Adrenal gland (tissue), 9 donors: ENCODE measurements at regions not wholly inside any gene's neighbourhood (a gene's known extent, or its start where the extent isn't known, plus 50 kb on each side); places are given as distances from the start of the nearest gene placed in this dataset.

Source experiments
- DNase-seq, 7 donors: peaks; one replicate each; pipeline ENCODE4 v3.0.0-alpha.2; 2019 to 2020
- H3K27ac ChIP-seq, 5 donors: fragments of 200-600 bp; sonication (generic) in 4 of 5; 1 replicate in 3 of 5; 2 replicates in 2 of 5; pipeline versions ENCODE4 v1.5.1 to v1.8.0; 2016 to 2020; ENCODE audit warnings: mild to moderate bottlenecking in 1 of 5
- H3K27me3 ChIP-seq: fragments of 200-600 bp; 2 replicates; pipeline ENCODE4 v1.8.0; 2021
- H3K36me3 ChIP-seq, 2 donors: fragments of 200-600 bp; replicated peaks in 1 of 2; 1 replicate in 1 of 2; 2 replicates in 1 of 2; pipeline versions ENCODE4 v1.5.1 to v1.8.0; 2018 to 2022
- H3K4me1 ChIP-seq, 2 donors: fragments of 200-600 bp; replicated peaks in 1 of 2; 1 replicate in 1 of 2; 2 replicates in 1 of 2; pipeline versions ENCODE4 v1.5.1 to v1.8.0; 2018 to 2021
- H3K4me3 ChIP-seq, 4 donors: fragments of 200-600 bp; sonication (generic) in 3 of 4; one replicate each; pipeline ENCODE4 v1.5.1; 2016 to 2018
- H3K9me3 ChIP-seq, 3 donors: fragments of 200-600 bp; sonication (generic) in 1 of 3; replicated peaks in 1 of 3; 1 replicate in 2 of 3; 2 replicates in 1 of 3; pipeline versions ENCODE4 v1.5.1 to v1.8.0; 2016 to 2021
- CTCF ChIP-seq, 6 experiments: fragments of 450-650 bp in 4 of 6; fragments of 200-600 bp in 2 of 6; sonication (generic) in 1 of 6; IDR thresholded peaks; 1 replicate in 5 of 6; 2 replicates in 1 of 6; pipeline versions ENCODE4 v1.5.1 to v1.8.0; 2016 to 2021; ENCODE audit warnings: antibody characterized with exemption in 6 of 6, mild to moderate bottlenecking in 2 of 6, moderate library complexity in 1 of 6
- POLR2A ChIP-seq, 2 donors: fragments of 450-650 bp; IDR thresholded peaks; one replicate each; pipeline ENCODE4 v1.6.1; 2017; ENCODE audit warnings: antibody characterized with exemption in 2 of 2, mild to moderate bottlenecking in 2 of 2, moderate library complexity in 1 of 2
- WGBS, 4 donors: extraction: QIAGEN DNeasy Blood & Tissue Kit in 2 of 4; methylation state at CpG; one replicate each; pipeline versions ENCODE4 v1.1.5 to v1.1.7; 2013 to 2017; 5-methylcytosine and 5-hydroxymethylcytosine counted together
- intact Hi-C, 2 donors: fragments of 100-400 bp; cut with DNase I; formaldehyde crosslinking; loops; one replicate each; pipeline versions ENCODE4 v1.14.1 to v1.15.0; 2022 to 2023
- donor health status: healthy with polysubstance abuse.
- donor health status: Bipolar disorder and iron deficiency.
- donor health status: DM: yes; HTN: yes; CAD: no.
- donor health status: DM: no; HTN: no; CAD: no.
- donor health status: DM: no; HTN: no; CAD: no.

GRCh38 chr4:144291164-144291563 lies 150.6 kb upstream of the GYPA start:
- Histone ChIP-seq H3K9me3 (no peaks in the 10 kb centered on the region), H3K4me3 (no peak overlapping the region), H3K27me3 (no peaks in the 10 kb centered on the region), H3K27ac (no peak overlapping the region), H3K4me1 (no peaks in the 10 kb centered on the region), H3K36me3 (no peaks in the 10 kb centered on the region)
- no peak for DNase-seq
- TF ChIP-seq CTCF (IDR thresholded peaks at IDR 0.05) (no peak), POLR2A (IDR thresholded peaks at IDR 0.05) (no peak)
- intact Hi-C loops: no loop called here
- WGBS, 4 donors: 48 to 67% (median 60%) methylated on average over 3 to 4 of the region's 4 CpGs

- TF ChIP-seq POLR2A (IDR thresholded peaks at IDR 0.05) (no peak), CTCF (IDR thresholded peaks at IDR 0.05) (no peak)
- Histone ChIP-seq H3K4me1 (no peaks in the 10 kb centered on the region), H3K36me3 (no peaks in the 10 kb centered on the region), H3K27ac (no peak overlapping the region), H3K9me3 (no peaks in the 10 kb centered on the region), H3K4me3 (no peak overlapping the region), H3K27me3 (no peaks in the 10 kb centered on the region)
- DNase-seq: no peak
- 74 to 78% (median 75%) methylated on average over 1 of the region's 1 CpG for WGBS, 4 donors
- intact Hi-C loops: no loop called here
These were observed 153.7 kb upstream of the GYPA start for GRCh38 chr4:144294211-144294610.

- Histone ChIP-seq H3K27ac (no peak overlapping the region), H3K9me3 (no peaks in the 10 kb centered on the region), H3K36me3 (no peaks in the 10 kb centered on the region), H3K4me3 (no peak overlapping the region), H3K4me1 (no peaks in the 10 kb centered on the region), H3K27me3 (no peaks in the 10 kb centered on the region)
- DNase-seq: no peak
- 82 to 92% (median 86%) methylated on average over 8 of the region's 8 CpGs for WGBS, 4 donors
- TF ChIP-seq CTCF (IDR thresholded peaks at IDR 0.05): no peak
- no peak for TF ChIP-seq POLR2A (IDR thresholded peaks at IDR 0.05)
- intact Hi-C loops: no loop called here
These were observed 154.9 kb upstream of the GYPA start for GRCh38 chr4:144295286-144295995.

- Histone ChIP-seq H3K4me1 (no peaks in the 10 kb centered on the region), H3K27me3 (no peaks in the 10 kb centered on the region), H3K27ac (no peak overlapping the region), H3K4me3 (no peak overlapping the region), H3K36me3 (no peaks in the 10 kb centered on the region), H3K9me3 (no peaks in the 10 kb centered on the region)
- intact Hi-C loops: no loop called here
- 74 to 100% (median 86%) methylated on average over 2 of the region's 2 CpGs for WGBS, 4 donors
- TF ChIP-seq POLR2A (IDR thresholded peaks at IDR 0.05): no peak
- TF ChIP-seq CTCF (IDR thresholded peaks at IDR 0.05): no peak
- DNase-seq: no peak
These were observed 156.4 kb upstream of the GYPA start for GRCh38 chr4:144296941-144297340.
